ENCODE measurements at regions not wholly inside any gene's neighbourhood (a gene's known extent, or its start where the extent isn't known, plus 50 kb on each side); places are given as distances from the start of the nearest gene placed in this dataset.

GRCh38 chr6:137722749-137723272 lies 144.2 kb upstream of the TNFAIP3 start:
- CTCF ChIA-PET: interaction anchor here (0.5 kb wide), 1 partner anchor 393 kb away, joined by 4 read pairs; no protein-coding TSS in a partner anchor
- no peak overlapping the region for H3K27ac ChIP-seq (ENCODE audit: low read length)
- no peaks in the 10 kb centered on the region for H3F3A ChIP-seq (ENCODE audit: low read length, unreplicated experiment)
- H3K36me3 ChIP-seq (ENCODE audit: low read depth, low read length): no peaks in the 10 kb centered on the region
- TF ChIP-seq EZH2 (IDR thresholded peaks at IDR 0.05; ENCODE audit: low read length, unreplicated experiment) (no peak), EZH2phosphoT487 (IDR thresholded peaks at IDR 0.05; ENCODE audit: borderline replicate concordance, low read length) (no peak), CTCF (conservative IDR thresholded peaks at IDR 0.05; ENCODE audit: low read depth, low read length) (no peak)
- POLR2A ChIA-PET (ENCODE audit: unreplicated experiment): no interaction called here
- no peak overlapping the region for H2AFZ ChIP-seq (ENCODE audit: low read length)
- no peak overlapping the region for H3K9ac ChIP-seq (ENCODE audit: low read length)
- no peaks in the 10 kb centered on the region for H3K27me3 ChIP-seq (ENCODE audit: low read length)
- no peaks in the 10 kb centered on the region for H3K9me2 ChIP-seq (replicated peaks; ENCODE audit: low read length)
- H4K20me1 ChIP-seq (ENCODE audit: low read length): no peaks in the 10 kb centered on the region
- peaks cover 15% of the 10 kb centered on the region for H3K4me1 ChIP-seq (ENCODE audit: insufficient read depth, low read length)
- intact Hi-C loops (cut with micrococcal nuclease): no loop called here
- no TSS peak for BruUV-seq (replicated peaks)
- DNase-seq (no peak), ATAC-seq (no peak)
- no peak overlapping the region for H3K4me3 ChIP-seq (ENCODE audit: low read length)
- no peak overlapping the region for H3K4me2 ChIP-seq (ENCODE audit: low read length)
- H3K9me3 ChIP-seq (ENCODE audit: low read length): no peaks in the 10 kb centered on the region
- H3K79me2 ChIP-seq (ENCODE audit: low read length): no peaks in the 10 kb centered on the region

GRCh38 chr6:137723273-137724017 lies 143.6 kb upstream of the TNFAIP3 start:
- no peak for DNase-seq
- Histone ChIP-seq H3K9me2 (replicated peaks; ENCODE audit: low read length) (no peaks in the 10 kb centered on the region), H3K4me2 (ENCODE audit: low read length) (no peak overlapping the region), H3K79me2 (ENCODE audit: low read length) (no peaks in the 10 kb centered on the region), H3K27me3 (ENCODE audit: low read length) (no peaks in the 10 kb centered on the region), H3K36me3 (ENCODE audit: low read depth, low read length) (no peaks in the 10 kb centered on the region), H3K9ac (ENCODE audit: low read length) (no peak overlapping the region), H3K9me3 (ENCODE audit: low read length) (no peaks in the 10 kb centered on the region), H3K4me1 (ENCODE audit: insufficient read depth, low read length) (peaks cover 17% of the 10 kb centered on the region), H3F3A (ENCODE audit: low read length, unreplicated experiment) (no peaks in the 10 kb centered on the region), H2AFZ (ENCODE audit: low read length) (no peak overlapping the region), H3K27ac (ENCODE audit: low read length) (peak overlapping the region; percentile 18; the same call in 1 of the 2 replicates), H4K20me1 (ENCODE audit: low read length) (no peaks in the 10 kb centered on the region), H3K4me3 (ENCODE audit: low read length) (no peak overlapping the region)
- TF ChIP-seq CTCF (conservative IDR thresholded peaks at IDR 0.05; ENCODE audit: low read depth, low read length): no peak
- TF ChIP-seq EZH2 (IDR thresholded peaks at IDR 0.05; ENCODE audit: low read length, unreplicated experiment): no peak
- no peak for TF ChIP-seq EZH2phosphoT487 (IDR thresholded peaks at IDR 0.05; ENCODE audit: borderline replicate concordance, low read length)
- ChIA-PET CTCF (no interaction called here), POLR2A (ENCODE audit: unreplicated experiment) (no interaction called here)
- ATAC-seq: no peak
- no TSS peak for BruUV-seq (replicated peaks)
- intact Hi-C loops (cut with micrococcal nuclease): no loop called here

GRCh38 chr6:137724018-137724403 lies 143.0 kb upstream of the TNFAIP3 start:
- no peak overlapping the region for H3K9ac ChIP-seq (ENCODE audit: low read length)
- H4K20me1 ChIP-seq (ENCODE audit: low read length): no peaks in the 10 kb centered on the region
- H3K4me3 ChIP-seq (ENCODE audit: low read length): no peak overlapping the region
- CTCF ChIA-PET: interaction anchor here (0.7 kb wide), 1 partner anchor 17 kb away, joined by 3 read pairs; no protein-coding TSS in a partner anchor
- no peaks in the 10 kb centered on the region for H3K27me3 ChIP-seq (ENCODE audit: low read length)
- H3K4me1 ChIP-seq (ENCODE audit: insufficient read depth, low read length): peaks cover 23% of the 10 kb centered on the region
- no peaks in the 10 kb centered on the region for H3F3A ChIP-seq (ENCODE audit: low read length, unreplicated experiment)
- DNase-seq (peak; percentile 32), ATAC-seq (peak; percentile 29; the same call in 1 of the 2 replicates)
- TF ChIP-seq EZH2 (IDR thresholded peaks at IDR 0.05; ENCODE audit: low read length, unreplicated experiment) (no peak), CTCF (conservative IDR thresholded peaks at IDR 0.05; ENCODE audit: low read depth, low read length) (0 out of 2 replicates have a peak, but pooled peaks have one; percentile 27)
- no peaks in the 10 kb centered on the region for H3K9me3 ChIP-seq (ENCODE audit: low read length)
- no peaks in the 10 kb centered on the region for H3K79me2 ChIP-seq (ENCODE audit: low read length)
- intact Hi-C loops (cut with micrococcal nuclease): no loop called here
- no peaks in the 10 kb centered on the region for H3K36me3 ChIP-seq (ENCODE audit: low read depth, low read length)
- no peaks in the 10 kb centered on the region for H3K9me2 ChIP-seq (replicated peaks; ENCODE audit: low read length)
- POLR2A ChIA-PET (ENCODE audit: unreplicated experiment): no interaction called here
- peak overlapping the region; percentile 37 for H3K27ac ChIP-seq (ENCODE audit: low read length)
- H3K4me2 ChIP-seq (ENCODE audit: low read length): no peak overlapping the region
- H2AFZ ChIP-seq (ENCODE audit: low read length): no peak overlapping the region
- no TSS peak for BruUV-seq (replicated peaks)

All from PC-3 (cell line).